ENCODE measurements at regions not wholly inside any gene's neighbourhood (a gene's known extent, or its start where the extent isn't known, plus 50 kb on each side); places are given as distances from the start of the nearest gene placed in this dataset.

- H3K4me3 ChIP-seq (ENCODE audit: low read length), result no peak overlapping the region
These were observed 82.6 kb downstream of the FOXA2 start for GRCh38 chr20:22501566-22502344.

GRCh38 chr20:22501034-22501433, 83.3 kb downstream of the FOXA2 start:
- Histone ChIP-seq H3K27me3 (ENCODE audit: control insufficient read depth, insufficient read depth, low read length) (no peaks in the 10 kb centered on the region), H3K4me1 (ENCODE audit: control insufficient read depth, low read depth, low read length) (no peaks in the 10 kb centered on the region), H3K36me3 (ENCODE audit: control insufficient read depth, low read depth, low read length) (no peaks in the 10 kb centered on the region), H3K4me3 (ENCODE audit: low read length) (no peak overlapping the region), H3K9ac (ENCODE audit: low read length) (no peak overlapping the region), H3K9me3 (ENCODE audit: control insufficient read depth, low read depth, low read length) (no peaks in the 10 kb centered on the region), H3K27ac (ENCODE audit: low read length) (no peak overlapping the region)

More at GRCh38 chr20:22501566-22502344, 82.6 kb downstream of the FOXA2 start:
- no peaks in the 10 kb centered on the region for H3K27me3 ChIP-seq (ENCODE audit: control insufficient read depth, insufficient read depth, low read length)
- no peaks in the 10 kb centered on the region for H3K36me3 ChIP-seq (ENCODE audit: control insufficient read depth, low read depth, low read length)
- H3K27ac ChIP-seq (ENCODE audit: low read length), result no peak overlapping the region
- H3K4me1 ChIP-seq (ENCODE audit: control insufficient read depth, low read depth, low read length), result no peaks in the 10 kb centered on the region
- no peaks in the 10 kb centered on the region for H3K9me3 ChIP-seq (ENCODE audit: control insufficient read depth, low read depth, low read length)
- H3K9ac ChIP-seq (ENCODE audit: low read length), result no peak overlapping the region

GRCh38 chr20:22499515-22500166, 84.7 kb downstream of the FOXA2 start:
- peaks cover 3% of the 10 kb centered on the region for H3K4me1 ChIP-seq (ENCODE audit: control insufficient read depth, low read depth, low read length)
- H3K27ac ChIP-seq (ENCODE audit: low read length), result no peak overlapping the region
- no peaks in the 10 kb centered on the region for H3K36me3 ChIP-seq (ENCODE audit: control insufficient read depth, low read depth, low read length)
- H3K4me3 ChIP-seq (ENCODE audit: low read length), result no peak overlapping the region
- H3K27me3 ChIP-seq (ENCODE audit: control insufficient read depth, insufficient read depth, low read length), result no peaks in the 10 kb centered on the region
- no peaks in the 10 kb centered on the region for H3K9me3 ChIP-seq (ENCODE audit: control insufficient read depth, low read depth, low read length)
- no peak overlapping the region for H3K9ac ChIP-seq (ENCODE audit: low read length)

GRCh38 chr20:22496817-22497216, 87.6 kb downstream of the FOXA2 start:
- no peaks in the 10 kb centered on the region for H3K9me3 ChIP-seq (ENCODE audit: control insufficient read depth, low read depth, low read length)
- no peaks in the 10 kb centered on the region for H3K36me3 ChIP-seq (ENCODE audit: control insufficient read depth, low read depth, low read length)
- H3K4me3 ChIP-seq (ENCODE audit: low read length), result no peak overlapping the region
- no peaks in the 10 kb centered on the region for H3K27me3 ChIP-seq (ENCODE audit: control insufficient read depth, insufficient read depth, low read length)
- no peak overlapping the region for H3K9ac ChIP-seq (ENCODE audit: low read length)
- H3K4me1 ChIP-seq (ENCODE audit: control insufficient read depth, low read depth, low read length), result peaks cover 3% of the 10 kb centered on the region
- H3K27ac ChIP-seq (ENCODE audit: low read length), result no peak overlapping the region

GRCh38 chr20:22495789-22496188, 88.6 kb downstream of the FOXA2 start:
- no peak overlapping the region for H3K4me3 ChIP-seq (ENCODE audit: low read length)
- no peak overlapping the region for H3K9ac ChIP-seq (ENCODE audit: low read length)
- no peaks in the 10 kb centered on the region for H3K36me3 ChIP-seq (ENCODE audit: control insufficient read depth, low read depth, low read length)
- no peak overlapping the region for H3K27ac ChIP-seq (ENCODE audit: low read length)
- H3K27me3 ChIP-seq (ENCODE audit: control insufficient read depth, insufficient read depth, low read length), result no peaks in the 10 kb centered on the region
- peaks cover 7% of the 10 kb centered on the region for H3K4me1 ChIP-seq (ENCODE audit: control insufficient read depth, low read depth, low read length)
- H3K9me3 ChIP-seq (ENCODE audit: control insufficient read depth, low read depth, low read length), result no peaks in the 10 kb centered on the region

- Histone ChIP-seq H3K27me3 (ENCODE audit: control insufficient read depth, insufficient read depth, low read length) (no peaks in the 10 kb centered on the region), H3K9me3 (ENCODE audit: control insufficient read depth, low read depth, low read length) (no peaks in the 10 kb centered on the region), H3K27ac (ENCODE audit: low read length) (no peak overlapping the region), H3K4me1 (ENCODE audit: control insufficient read depth, low read depth, low read length) (peaks cover 13% of the 10 kb centered on the region), H3K4me3 (ENCODE audit: low read length) (no peak overlapping the region), H3K9ac (ENCODE audit: low read length) (no peak overlapping the region), H3K36me3 (ENCODE audit: control insufficient read depth, low read depth, low read length) (no peaks in the 10 kb centered on the region)
These were observed 89.2 kb downstream of the FOXA2 start for GRCh38 chr20:22495172-22495571.

- Histone ChIP-seq H3K9ac (ENCODE audit: low read length) (no peak overlapping the region), H3K4me1 (ENCODE audit: control insufficient read depth, low read depth, low read length) (peaks cover 13% of the 10 kb centered on the region), H3K36me3 (ENCODE audit: control insufficient read depth, low read depth, low read length) (no peaks in the 10 kb centered on the region), H3K4me3 (ENCODE audit: low read length) (no peak overlapping the region), H3K9me3 (ENCODE audit: control insufficient read depth, low read depth, low read length) (no peaks in the 10 kb centered on the region), H3K27ac (ENCODE audit: low read length) (no peak overlapping the region), H3K27me3 (ENCODE audit: control insufficient read depth, insufficient read depth, low read length) (peaks cover 4% of the 10 kb centered on the region)
These were observed 91.9 kb downstream of the FOXA2 start for GRCh38 chr20:22492497-22492896.

- Histone ChIP-seq H3K9ac (ENCODE audit: low read length) (no peak overlapping the region), H3K36me3 (ENCODE audit: control insufficient read depth, low read depth, low read length) (no peaks in the 10 kb centered on the region), H3K4me1 (ENCODE audit: control insufficient read depth, low read depth, low read length) (peaks cover 13% of the 10 kb centered on the region), H3K27me3 (ENCODE audit: control insufficient read depth, insufficient read depth, low read length) (peaks cover 4% of the 10 kb centered on the region), H3K4me3 (ENCODE audit: low read length) (no peak overlapping the region), H3K27ac (ENCODE audit: low read length) (no peak overlapping the region), H3K9me3 (ENCODE audit: control insufficient read depth, low read depth, low read length) (no peaks in the 10 kb centered on the region)
These were observed 93.2 kb downstream of the FOXA2 start for GRCh38 chr20:22491194-22491505.

- Histone ChIP-seq H3K4me1 (ENCODE audit: control insufficient read depth, low read depth, low read length) (peaks cover 13% of the 10 kb centered on the region), H3K36me3 (ENCODE audit: control insufficient read depth, low read depth, low read length) (no peaks in the 10 kb centered on the region), H3K9ac (ENCODE audit: low read length) (no peak overlapping the region), H3K27ac (ENCODE audit: low read length) (no peak overlapping the region), H3K9me3 (ENCODE audit: control insufficient read depth, low read depth, low read length) (no peaks in the 10 kb centered on the region), H3K4me3 (ENCODE audit: low read length) (no peak overlapping the region), H3K27me3 (ENCODE audit: control insufficient read depth, insufficient read depth, low read length) (peaks cover 4% of the 10 kb centered on the region)
These were observed 93.8 kb downstream of the FOXA2 start for GRCh38 chr20:22490287-22491193.

- Histone ChIP-seq H3K27me3 (ENCODE audit: control insufficient read depth, insufficient read depth, low read length) (peaks cover 4% of the 10 kb centered on the region), H3K27ac (ENCODE audit: low read length) (no peak overlapping the region), H3K36me3 (ENCODE audit: control insufficient read depth, low read depth, low read length) (no peaks in the 10 kb centered on the region), H3K4me1 (ENCODE audit: control insufficient read depth, low read depth, low read length) (peaks cover 12% of the 10 kb centered on the region), H3K9me3 (ENCODE audit: control insufficient read depth, low read depth, low read length) (no peaks in the 10 kb centered on the region), H3K9ac (ENCODE audit: low read length) (no peak overlapping the region), H3K4me3 (ENCODE audit: low read length) (no peak overlapping the region)
These were observed 94.6 kb downstream of the FOXA2 start for GRCh38 chr20:22489626-22490286.

GRCh38 chr20:22480336-22480735, 104.0 kb downstream of the FOXA2 start:
- no peak overlapping the region for H3K27ac ChIP-seq (ENCODE audit: low read length)
- no peaks in the 10 kb centered on the region for H3K9me3 ChIP-seq (ENCODE audit: control insufficient read depth, low read depth, low read length)
- no peak overlapping the region for H3K4me3 ChIP-seq (ENCODE audit: low read length)
- no peak overlapping the region for H3K9ac ChIP-seq (ENCODE audit: low read length)
- H3K27me3 ChIP-seq (ENCODE audit: control insufficient read depth, insufficient read depth, low read length), result no peaks in the 10 kb centered on the region
- peaks cover 6% of the 10 kb centered on the region for H3K4me1 ChIP-seq (ENCODE audit: control insufficient read depth, low read depth, low read length)
- H3K36me3 ChIP-seq (ENCODE audit: control insufficient read depth, low read depth, low read length), result no peaks in the 10 kb centered on the region

All from iPS-18a (cell line).